Keratinocyte (primary cell): ENCODE measurements at regions not wholly inside any gene's neighbourhood (a gene's known extent, or its start where the extent isn't known, plus 50 kb on each side); places are given as distances from the start of the nearest gene placed in this dataset.

Experiments used
- DNase-seq: peaks from one replicate; pipeline ENCODE4 v3.0.0-alpha.2; 2011; ENCODE audit warnings: low read depth, missing footprints, low spot score
- FAIRE-seq: peaks from 2 replicates; lab custom pipeline; 2011; peaks lifted over from hg19 to GRCh38; lab: Jason Lieb, UNC
- H2AFZ ChIP-seq: 2 replicates; pipeline ENCODE4 v1.6.0; 2012; ENCODE audit warnings: low read length, control low read depth, inconsistent platforms; ENCODE audit not compliant: control insufficient read depth
- H3K27ac ChIP-seq: 2 replicates; pipeline ENCODE4 v1.5.1; 2011; ENCODE audit warnings: low read length; ENCODE audit not compliant: control insufficient read depth, insufficient read depth
- H3K27me3 ChIP-seq: 3 replicates; pipeline ENCODE4 v1.6.0; 2011; ENCODE audit warnings: low read length; ENCODE audit not compliant: control insufficient read depth, insufficient read depth; ENCODE audit errors: extremely low read depth
- H3K36me3 ChIP-seq, 2 experiments: 2 replicates in 1 of 2; 3 replicates in 1 of 2; pipeline ENCODE4 v1.5.1; 2011; ENCODE audit warnings: low read length in 2 of 2, mild to moderate bottlenecking in 1 of 2; ENCODE audit not compliant: control insufficient read depth in 2 of 2, insufficient read depth in 2 of 2; ENCODE audit errors: extremely low read depth in 1 of 2
- H3K4me1 ChIP-seq: 3 replicates; pipeline ENCODE4 v1.5.1; 2011; ENCODE audit warnings: low read length; ENCODE audit not compliant: control insufficient read depth, insufficient read depth; ENCODE audit errors: extremely low read depth
- H3K4me2 ChIP-seq: 3 replicates; pipeline ENCODE4 v1.6.0; 2011; ENCODE audit warnings: low read depth, low read length; ENCODE audit not compliant: control insufficient read depth, insufficient read depth; ENCODE audit errors: extremely low read depth
- H3K4me3 ChIP-seq, 3 experiments: fragments of 200-600 bp in 1 of 3; sonication (generic) in 1 of 3; 2 replicates in 2 of 3; 3 replicates in 1 of 3; pipeline ENCODE4 v1.5.1; 2011 to 2016; ENCODE audit warnings: low read length in 3 of 3, mild to moderate bottlenecking in 3 of 3, control low read depth in 2 of 3, inconsistent platforms in 1 of 3, low read depth in 1 of 3, mixed read lengths in 1 of 3, mixed run types in 1 of 3, moderate library complexity in 1 of 3; ENCODE audit not compliant: control insufficient read depth in 2 of 3, insufficient read depth in 2 of 3; ENCODE audit errors: extremely low read depth in 1 of 3
- H3K79me2 ChIP-seq: 2 replicates; pipeline ENCODE4 v1.6.0; 2012; ENCODE audit warnings: low read length; ENCODE audit not compliant: control insufficient read depth, insufficient read depth
- H3K9ac ChIP-seq: 3 replicates; pipeline ENCODE4 v1.6.0; 2011; ENCODE audit warnings: low read length; ENCODE audit not compliant: control insufficient read depth, insufficient read depth; ENCODE audit errors: extremely low read depth
- H3K9me1 ChIP-seq: 3 replicates; pipeline ENCODE4 v1.6.0; 2011; ENCODE audit warnings: low read length; ENCODE audit not compliant: control insufficient read depth, insufficient read depth; ENCODE audit errors: extremely low read depth
- H3K9me3 ChIP-seq: 2 replicates; pipeline ENCODE4 v1.5.1; 2012; ENCODE audit warnings: low read depth, low read length; ENCODE audit not compliant: control insufficient read depth
- H4K20me1 ChIP-seq: 3 replicates; pipeline ENCODE4 v1.6.0; 2011; ENCODE audit warnings: low read length; ENCODE audit not compliant: control insufficient read depth, insufficient read depth; ENCODE audit errors: extremely low read depth
- EZH2 ChIP-seq: IDR thresholded peaks from one replicate; pipeline ENCODE4 v1.6.1; 2012; ENCODE audit warnings: inconsistent platforms, mild to moderate bottlenecking, low read length, moderate library complexity
- dilution Hi-C: fragments of 300-500 bp; cut with MboI; formaldehyde crosslinking; loops from one replicate; pipeline ENCODE4 v1.7.0; 2020; ENCODE audit warnings: low sequenced_read_pairs; ENCODE audit not compliant: extremely low pct_ligation_motif_present
- TF ChIP-seq, protein P1 (sequence below), 3 experiments: IDR thresholded peaks in 1 of 3; conservative IDR thresholded peaks in 1 of 3; optimal IDR thresholded peaks in 1 of 3; 2 replicates in 2 of 3; 3 replicates in 1 of 3; pipeline versions ENCODE3 to v1.5.1; 2011; ENCODE audit warnings: low read length in 3 of 3, mild to moderate bottlenecking in 3 of 3, moderate library complexity in 2 of 3, control low read depth in 1 of 3, inconsistent platforms in 1 of 3; ENCODE audit not compliant: insufficient read depth in 2 of 3; ENCODE audit errors: extremely low read depth in 1 of 3

- FAIRE-seq = no peak
- dilution Hi-C loops = no loop called here
- Histone ChIP-seq H3K36me3 (no peaks in the 10 kb centered on the region), H3K27me3 (no peaks in the 10 kb centered on the region), H3K79me2 (no peaks in the 10 kb centered on the region), H3K4me3 (no peak overlapping the region), H3K4me2 (no peak overlapping the region), H3K27ac (no peak overlapping the region), H3K9ac (no peak overlapping the region), H3K4me1 (no peaks in the 10 kb centered on the region), H4K20me1 (no peaks in the 10 kb centered on the region), H2AFZ (no peak overlapping the region), H3K9me3 (no peaks in the 10 kb centered on the region), H3K9me1 (no peaks in the 10 kb centered on the region)
- no peak for DNase-seq
- TF ChIP-seq EZH2 = no peak
- TF ChIP-seq, protein P1, sequence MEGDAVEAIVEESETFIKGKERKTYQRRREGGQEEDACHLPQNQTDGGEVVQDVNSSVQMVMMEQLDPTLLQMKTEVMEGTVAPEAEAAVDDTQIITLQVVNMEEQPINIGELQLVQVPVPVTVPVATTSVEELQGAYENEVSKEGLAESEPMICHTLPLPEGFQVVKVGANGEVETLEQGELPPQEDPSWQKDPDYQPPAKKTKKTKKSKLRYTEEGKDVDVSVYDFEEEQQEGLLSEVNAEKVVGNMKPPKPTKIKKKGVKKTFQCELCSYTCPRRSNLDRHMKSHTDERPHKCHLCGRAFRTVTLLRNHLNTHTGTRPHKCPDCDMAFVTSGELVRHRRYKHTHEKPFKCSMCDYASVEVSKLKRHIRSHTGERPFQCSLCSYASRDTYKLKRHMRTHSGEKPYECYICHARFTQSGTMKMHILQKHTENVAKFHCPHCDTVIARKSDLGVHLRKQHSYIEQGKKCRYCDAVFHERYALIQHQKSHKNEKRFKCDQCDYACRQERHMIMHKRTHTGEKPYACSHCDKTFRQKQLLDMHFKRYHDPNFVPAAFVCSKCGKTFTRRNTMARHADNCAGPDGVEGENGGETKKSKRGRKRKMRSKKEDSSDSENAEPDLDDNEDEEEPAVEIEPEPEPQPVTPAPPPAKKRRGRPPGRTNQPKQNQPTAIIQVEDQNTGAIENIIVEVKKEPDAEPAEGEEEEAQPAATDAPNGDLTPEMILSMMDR (optimal IDR thresholded peaks at IDR 0.05 in 1 of 3, IDR thresholded peaks at IDR 0.05 in 1 of 3, conservative IDR thresholded peaks at IDR 0.05 in 1 of 3; ENCODE audit: extremely low read depth in 1 of 3, insufficient read depth in 2 of 3, low read length in 3 of 3) = no peak
These were observed 544.3 kb upstream of the LRRC4C start for GRCh38 chr11:42003801-42004200.

DNA sequence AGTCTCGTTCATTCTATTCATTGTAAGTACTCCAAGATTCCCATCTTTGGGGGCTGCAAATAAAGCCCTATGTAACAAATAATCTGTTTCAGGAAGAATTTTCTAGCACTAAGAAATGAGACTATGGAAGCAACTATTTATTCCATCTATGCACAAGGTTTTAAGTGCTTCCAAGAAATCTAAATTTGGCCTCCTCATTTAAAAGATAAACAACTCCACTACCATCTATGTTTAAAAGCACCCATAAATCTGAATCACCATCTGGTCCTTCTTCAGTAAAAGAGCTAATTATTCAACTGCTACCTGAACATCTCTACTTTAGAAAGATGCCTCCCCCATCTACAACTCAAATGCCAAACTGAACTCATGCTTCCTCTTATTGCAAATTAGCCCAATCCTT, 547.3 kb upstream of the LRRC4C start:
- Histone ChIP-seq H3K9ac (no peak overlapping the region), H3K4me1 (no peaks in the 10 kb centered on the region), H3K4me3 (no peak overlapping the region), H3K79me2 (no peaks in the 10 kb centered on the region), H3K27ac (no peak overlapping the region), H3K36me3 (no peaks in the 10 kb centered on the region), H3K9me1 (no peaks in the 10 kb centered on the region), H4K20me1 (no peaks in the 10 kb centered on the region), H3K27me3 (no peaks in the 10 kb centered on the region), H2AFZ (no peak overlapping the region), H3K4me2 (no peak overlapping the region), H3K9me3 (no peaks in the 10 kb centered on the region)
- dilution Hi-C loops = no loop called here
- DNase-seq = no peak
- FAIRE-seq = no peak
- TF ChIP-seq EZH2 = no peak
- TF ChIP-seq, protein P1 (optimal IDR thresholded peaks at IDR 0.05 in 1 of 3, IDR thresholded peaks at IDR 0.05 in 1 of 3, conservative IDR thresholded peaks at IDR 0.05 in 1 of 3; ENCODE audit: extremely low read depth in 1 of 3, insufficient read depth in 2 of 3, low read length in 3 of 3) = no peak
